HS-27A (cell line): ENCODE measurements at regions not wholly inside any gene's neighbourhood (a gene's known extent, or its start where the extent isn't known, plus 50 kb on each side); places are given as distances from the start of the nearest gene placed in this dataset.
"Not testable (repeated sequence)": the region's sequence is repeated elsewhere in the genome, so short reads cannot be mapped to it uniquely, and the experiment has no call there.

ENCODE experiments used
- DNase-seq: peaks from one replicate; pipeline ENCODE4 v3.0.0-alpha.2; 2012; ENCODE audit warnings: low read depth, missing footprints

GRCh38 chr5:124176692-124177091 lies 569.7 kb downstream of the ZNF608 start:
- DNase-seq = no peak

DNA sequence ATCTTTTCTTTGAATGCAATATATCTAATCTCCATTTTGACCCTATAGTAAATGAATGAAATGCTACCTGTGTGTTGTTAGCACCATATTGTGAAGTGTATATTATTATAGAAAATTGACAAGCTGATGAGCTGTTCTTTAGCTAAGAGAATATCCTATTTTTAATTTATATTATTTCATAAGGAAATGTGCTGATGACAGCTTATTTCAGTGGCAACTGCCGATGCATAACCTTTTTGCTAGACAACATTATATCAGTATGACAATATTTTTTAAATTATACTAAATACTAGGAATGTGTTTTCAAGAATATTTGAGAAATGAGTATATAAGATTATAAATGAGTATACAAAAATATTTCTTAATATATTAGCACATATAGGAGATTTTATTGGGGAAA lies 573.1 kb downstream of the ZNF608 start:
- no peak for DNase-seq

GRCh38 chr5:124172389-124173003 lies 573.9 kb downstream of the ZNF608 start:
- no peak for DNase-seq

DNA sequence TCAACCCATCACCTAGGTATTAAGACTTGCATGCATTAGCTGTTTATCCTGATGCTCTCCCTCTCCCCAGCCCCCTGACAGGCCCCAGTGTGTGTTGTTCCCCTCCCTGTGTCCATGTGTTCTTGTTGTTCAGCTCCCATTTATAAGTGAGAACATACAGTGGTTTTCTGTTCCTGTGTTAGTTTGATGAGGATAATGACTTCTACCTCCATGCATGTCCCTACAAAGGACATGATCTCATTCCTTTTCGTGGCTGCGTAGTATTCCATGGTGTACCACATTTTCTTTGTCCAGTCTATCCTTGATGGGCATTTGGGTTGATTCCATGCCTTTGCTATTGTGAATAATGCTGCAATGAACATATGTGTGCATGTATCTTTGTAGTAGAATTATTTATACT lies 578.3 kb downstream of the ZNF608 start:
- not testable (repeated sequence) for DNase-seq

GRCh38 chr5:124162767-124163532 lies 583.5 kb downstream of the ZNF608 start:
- no peak for DNase-seq

- no peak for DNase-seq
Measured at GRCh38 chr5:124161266-124161665, 585.2 kb downstream of the ZNF608 start.

GRCh38 chr5:124160265-124160664 lies 586.2 kb downstream of the ZNF608 start:
- no peak for DNase-seq

DNA sequence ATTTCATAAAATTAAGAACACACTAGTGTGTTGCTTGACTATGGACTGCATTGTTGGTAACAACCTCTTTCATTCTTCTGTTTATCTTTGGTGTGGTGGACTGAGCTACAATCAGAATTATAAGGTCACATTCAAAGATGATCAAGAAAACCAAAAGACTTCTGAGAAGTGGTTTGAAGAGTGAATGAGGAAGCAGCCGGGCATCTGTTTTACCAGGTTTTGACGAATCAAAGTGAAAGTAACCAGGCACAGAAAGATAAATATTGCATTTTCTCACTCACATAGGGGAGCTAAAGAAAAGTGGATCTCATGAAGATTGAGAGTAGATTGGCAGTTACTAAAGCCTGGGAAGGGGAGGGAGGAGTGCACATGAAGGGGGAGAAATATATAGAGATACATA lies 589.1 kb downstream of the ZNF608 start:
- DNase-seq = no peak

GRCh38 chr5:124156415-124156996 lies 589.9 kb downstream of the ZNF608 start:
- no peak for DNase-seq

DNA sequence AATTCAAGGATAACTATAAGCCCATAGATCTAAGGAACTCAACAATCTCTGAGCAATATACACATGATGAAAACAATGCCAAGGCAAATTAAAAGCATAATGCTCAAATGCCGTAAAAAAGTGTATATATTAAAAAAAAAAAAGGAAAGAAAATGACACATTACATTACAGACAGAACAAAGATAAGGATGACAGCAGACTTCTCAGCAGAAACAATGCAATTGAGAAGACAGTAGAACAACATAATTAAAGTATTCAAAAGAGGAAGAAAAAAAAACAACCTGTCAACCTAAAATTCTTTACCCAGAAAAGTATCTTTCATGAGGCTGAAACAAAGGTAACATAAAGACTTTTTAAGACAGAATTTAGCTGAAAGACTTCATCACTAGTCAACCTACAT lies 591.7 kb downstream of the ZNF608 start:
- DNase-seq = no peak

- DNase-seq = no peak
Measured at GRCh38 chr5:124153588-124153987, 592.9 kb downstream of the ZNF608 start.

GRCh38 chr5:124148574-124148973 lies 597.9 kb downstream of the ZNF608 start:
- DNase-seq = no peak

- DNase-seq = no peak
Measured at GRCh38 chr5:124140060-124140459, 606.4 kb downstream of the ZNF608 start.

DNA sequence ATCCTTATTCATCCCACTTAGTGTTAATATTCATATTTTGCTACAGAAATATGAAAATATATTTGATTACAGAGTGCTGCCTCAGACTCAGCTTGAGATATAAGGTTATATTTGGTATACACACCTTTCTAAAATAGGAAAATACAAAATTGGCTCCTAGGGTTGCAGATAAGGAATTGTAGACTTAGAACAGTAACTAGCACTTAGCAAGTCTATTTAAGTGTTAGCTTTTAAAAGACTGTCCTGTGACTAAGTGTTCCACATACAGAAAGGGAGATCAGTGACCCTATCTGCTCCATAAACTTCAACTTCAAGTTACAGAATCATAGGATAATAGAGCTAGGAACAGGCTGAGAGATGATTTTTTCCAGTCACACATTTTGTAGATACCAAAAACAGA lies 607.0 kb downstream of the ZNF608 start:
- no peak for DNase-seq

- no peak for DNase-seq
Measured at GRCh38 chr5:124136609-124137008, 609.8 kb downstream of the ZNF608 start.

- DNase-seq = no peak
Measured at GRCh38 chr5:124134941-124135340, 611.5 kb downstream of the ZNF608 start.

DNA sequence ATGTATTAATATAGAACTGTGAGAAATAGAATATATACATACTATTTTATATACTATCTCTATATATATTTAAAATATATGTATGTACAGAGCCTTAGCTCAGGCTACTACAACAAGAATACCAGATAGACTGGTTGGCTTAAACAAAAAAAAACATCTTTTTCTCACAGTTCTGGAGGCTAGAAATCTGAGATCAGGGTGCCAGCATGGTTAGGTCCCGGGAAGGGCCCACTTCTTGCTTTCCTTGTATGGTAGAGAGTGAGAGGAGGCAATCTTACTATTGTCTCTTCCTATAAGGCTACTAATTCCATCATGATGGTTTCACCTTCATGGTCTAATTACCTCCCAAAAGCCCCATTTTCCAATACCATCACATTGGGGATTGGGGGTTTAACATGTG lies 613.0 kb downstream of the ZNF608 start:
- DNase-seq = no peak

DNA sequence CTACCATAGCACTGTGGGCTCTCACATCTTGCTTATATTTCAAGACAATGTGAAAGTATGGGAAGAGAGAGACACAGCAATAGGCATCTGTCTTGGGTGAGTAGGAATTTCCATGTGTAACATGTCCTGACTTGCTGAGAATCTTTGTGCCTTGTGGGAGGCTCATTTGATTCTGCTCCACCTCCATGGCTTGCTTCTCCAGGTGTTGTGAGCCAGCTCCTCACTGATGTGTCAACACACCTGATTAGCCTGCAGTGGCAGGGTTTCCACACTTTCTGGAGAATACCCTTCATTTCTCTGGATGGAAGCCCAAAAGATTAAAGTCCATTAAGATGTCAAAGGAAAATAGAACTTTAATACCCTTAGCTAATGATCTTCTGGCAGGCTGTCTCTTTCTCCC lies 613.6 kb downstream of the ZNF608 start:
- no peak for DNase-seq

DNA sequence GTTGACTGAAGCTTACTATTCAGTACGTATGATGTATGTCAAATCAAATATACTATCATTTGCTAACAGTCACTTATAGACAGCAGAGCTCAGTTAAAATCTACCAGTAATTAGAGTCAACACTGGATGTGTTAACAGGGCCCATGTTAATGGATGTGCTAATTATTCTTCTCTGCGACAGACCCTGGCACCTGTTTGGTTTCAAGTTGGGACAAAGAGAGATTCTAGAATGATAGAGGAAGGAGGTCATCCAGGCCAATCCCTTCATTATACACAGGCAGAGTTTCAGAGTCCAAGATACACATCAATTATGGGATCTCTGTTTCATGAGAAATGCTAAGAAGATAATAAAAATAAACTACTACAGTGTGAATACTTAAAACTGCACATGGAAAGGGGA lies 615.0 kb downstream of the ZNF608 start:
- DNase-seq = no peak

DNA sequence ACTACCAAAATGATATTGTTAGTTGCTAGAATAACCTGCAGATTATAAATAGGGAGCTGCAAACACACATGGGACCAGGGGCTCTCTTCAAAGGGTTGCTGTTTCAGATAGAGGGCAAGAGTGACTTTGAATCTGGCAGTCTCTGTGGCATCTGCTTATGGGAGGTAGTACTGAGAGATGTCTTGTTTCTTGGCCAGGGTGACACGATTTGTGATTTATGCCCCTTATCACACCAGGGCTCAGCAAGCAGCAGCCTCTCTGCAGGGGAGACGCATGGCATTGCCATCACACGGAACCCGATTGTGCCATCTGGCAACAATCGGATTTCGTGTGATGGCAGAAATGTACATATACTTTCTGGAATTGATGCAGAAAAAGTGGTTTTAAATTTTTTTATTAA lies 615.6 kb downstream of the ZNF608 start:
- no peak for DNase-seq

GRCh38 chr5:124128867-124129266 lies 616.9 kb downstream of the CSNK1G3 start:
- DNase-seq = no peak

DNA sequence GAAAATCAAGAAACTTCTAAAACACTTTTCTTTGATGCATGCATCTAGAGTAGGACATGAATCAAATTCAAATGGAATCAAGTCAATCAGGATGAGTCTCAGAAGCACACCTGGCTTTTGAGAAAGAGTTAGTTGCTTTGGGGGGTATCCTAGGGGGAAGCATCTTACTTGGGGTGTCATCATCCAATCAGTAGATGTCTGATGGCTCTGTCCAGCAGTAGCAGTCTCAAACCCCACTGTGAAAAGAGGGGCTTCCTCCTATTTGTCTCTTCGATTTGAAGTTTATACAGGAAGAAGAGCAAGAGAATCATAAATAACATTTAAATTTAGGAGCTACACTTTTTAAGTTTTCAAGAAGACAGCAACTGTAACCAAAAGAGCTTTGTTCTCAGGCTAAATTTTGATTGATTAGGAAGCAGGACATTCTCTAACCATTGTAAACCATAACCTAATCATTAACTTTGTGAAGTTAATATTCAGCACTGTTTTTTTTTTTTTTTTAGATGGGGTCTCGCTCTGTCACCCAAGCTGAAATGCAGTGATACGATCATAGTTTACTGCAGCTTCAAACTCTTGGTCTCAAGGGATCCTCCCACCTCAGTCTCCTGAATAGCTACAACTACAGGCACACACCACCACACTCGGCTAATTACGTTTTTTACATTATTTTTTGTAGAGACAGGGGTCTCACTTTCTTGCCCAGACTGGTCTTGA lies 614.7 kb downstream of the CSNK1G3 start:
- DNase-seq = no peak

DNA sequence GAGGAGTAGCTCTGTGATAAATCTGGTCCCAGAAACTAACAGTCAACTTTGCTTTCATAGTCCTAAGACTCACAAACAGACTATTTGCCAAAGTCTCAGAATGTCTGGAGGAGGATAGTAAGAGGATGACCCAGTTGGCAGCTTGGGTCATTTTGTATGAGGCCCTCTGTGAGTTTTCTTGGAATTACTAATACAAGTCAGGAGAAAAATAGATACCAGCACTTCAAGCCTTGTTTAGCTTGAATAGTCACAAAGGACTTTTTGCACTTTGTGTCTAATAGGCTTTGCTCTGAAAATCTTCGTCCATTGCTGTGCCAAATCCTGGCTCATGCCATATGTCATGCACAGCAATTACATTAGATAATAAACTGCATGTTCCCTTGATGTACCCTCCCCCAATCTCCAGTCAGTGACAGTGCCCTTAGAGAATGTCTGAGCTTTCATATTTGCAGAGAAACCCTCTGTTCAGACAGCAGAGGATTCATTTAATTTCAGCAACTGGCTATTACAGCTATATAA lies 612.8 kb downstream of the CSNK1G3 start:
- DNase-seq = no peak
